GM21576 (cell line): ENCODE measurements at regions not wholly inside any gene's neighbourhood (a gene's known extent, or its start where the extent isn't known, plus 50 kb on each side); places are given as distances from the start of the nearest gene placed in this dataset.

Experiments used
- ATAC-seq: cut with Tn5 transposase; IDR thresholded peaks from one replicate; pipeline ENCODE4 v1.9.1; 2021; ENCODE audit warnings: mild to moderate bottlenecking, moderate library complexity; ENCODE audit not compliant: unreplicated experiment

DNA sequence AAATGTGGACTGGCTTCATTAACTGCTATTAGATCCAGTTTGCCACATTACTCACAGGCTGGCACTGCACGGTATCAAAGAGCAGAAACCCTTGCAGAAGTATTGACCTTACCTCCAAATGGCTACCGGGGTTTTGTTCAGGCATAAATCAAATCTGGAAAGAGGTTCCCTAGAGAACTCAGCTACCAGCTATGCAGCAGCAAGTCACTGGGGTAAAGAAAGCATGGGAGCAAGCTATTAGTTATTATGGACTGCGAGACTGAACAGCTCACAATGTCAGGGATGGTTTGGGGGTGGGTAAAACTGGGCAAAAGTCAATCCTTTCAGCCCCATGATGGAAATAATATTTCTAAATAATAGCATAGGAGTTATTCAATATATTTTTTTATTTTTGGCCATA lies 128.1 kb downstream of the FANCF start:
- no peak for ATAC-seq

DNA sequence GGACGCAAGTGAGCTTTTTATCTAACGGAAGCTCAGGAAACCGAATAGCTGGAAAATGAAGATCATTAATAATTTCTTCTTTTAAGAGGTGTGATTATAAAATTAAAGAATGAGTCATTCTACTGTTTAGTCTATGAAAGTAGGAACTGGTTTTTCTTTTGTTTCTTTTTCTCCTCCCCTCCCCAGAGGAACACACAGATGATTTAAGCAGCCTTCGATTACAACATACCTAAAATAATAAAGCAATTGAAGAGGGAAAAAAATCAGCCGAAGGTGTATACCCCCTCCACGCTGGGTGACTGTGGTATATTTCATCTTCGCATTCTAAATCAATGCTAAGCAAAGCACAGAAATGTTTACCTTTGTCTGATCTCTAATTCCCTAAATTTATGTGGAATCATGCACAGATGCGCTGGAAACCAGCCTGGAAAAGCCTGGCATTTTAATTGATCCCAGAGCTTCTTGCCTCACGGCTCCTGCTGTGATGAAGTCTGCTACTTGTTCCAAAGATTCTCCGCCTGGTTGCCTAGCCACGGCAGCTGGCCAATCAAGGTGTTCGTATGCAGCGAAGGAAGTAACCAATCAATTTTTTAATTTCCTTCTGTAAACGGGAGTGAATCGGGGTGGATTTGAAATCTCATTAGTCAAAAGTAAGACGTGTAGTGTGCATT lies 133.9 kb downstream of the FANCF start:
- no peak for ATAC-seq

DNA sequence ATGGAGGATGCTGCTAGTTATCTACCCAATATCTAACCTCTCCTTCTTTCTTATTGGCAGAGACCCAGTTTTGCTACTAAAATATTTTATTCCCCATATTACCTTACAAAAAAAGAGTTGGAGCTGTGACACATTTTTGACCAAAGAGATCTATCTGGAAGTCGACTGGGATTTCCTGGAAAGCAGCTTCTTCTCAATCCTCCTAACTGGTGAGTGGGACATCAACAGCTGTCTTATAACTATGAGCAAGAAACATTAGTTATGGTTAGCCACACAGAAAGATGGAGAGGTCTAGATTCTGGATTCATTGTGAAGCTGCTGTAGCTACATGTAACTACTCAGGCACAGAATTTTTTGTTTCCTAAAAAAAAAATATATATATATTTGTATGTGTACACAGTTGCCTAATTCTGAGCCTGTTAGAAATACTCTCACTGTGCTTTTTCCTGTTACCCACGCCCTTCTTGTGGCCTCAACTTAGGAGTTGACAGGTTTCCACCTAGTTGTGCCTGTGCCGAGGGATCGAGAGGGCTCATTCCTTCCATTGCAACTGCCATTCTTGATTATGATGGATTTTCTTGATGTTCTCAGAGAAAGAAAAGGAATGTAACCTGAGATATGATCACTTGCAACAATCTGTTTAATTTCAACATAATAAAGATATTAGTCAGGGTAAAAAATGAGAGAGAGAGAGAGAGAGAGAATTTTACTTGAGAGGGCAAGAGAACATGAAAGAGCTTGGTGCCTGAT lies 142.0 kb downstream of the SLC17A6 start:
- no peak for ATAC-seq

DNA sequence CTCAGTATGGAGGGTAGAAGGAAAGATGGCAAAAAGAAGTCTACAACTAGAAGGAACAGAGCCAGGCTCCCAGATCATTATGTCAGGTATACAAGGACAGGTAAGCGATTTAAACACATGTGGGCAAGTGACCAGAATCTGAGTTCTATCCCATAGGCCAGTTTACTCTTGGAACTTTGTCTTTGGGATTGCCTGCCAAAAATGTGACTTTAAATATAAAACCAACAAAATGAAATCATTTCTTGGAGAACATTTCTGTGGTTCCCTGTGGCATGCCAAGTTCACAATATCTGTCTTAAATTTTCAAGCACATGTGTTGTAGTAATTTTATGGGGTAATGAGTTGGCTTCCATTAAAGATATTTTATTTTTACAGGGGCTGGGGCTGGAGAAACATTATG lies 141.0 kb downstream of the SLC17A6 start:
- ATAC-seq = no peak

DNA sequence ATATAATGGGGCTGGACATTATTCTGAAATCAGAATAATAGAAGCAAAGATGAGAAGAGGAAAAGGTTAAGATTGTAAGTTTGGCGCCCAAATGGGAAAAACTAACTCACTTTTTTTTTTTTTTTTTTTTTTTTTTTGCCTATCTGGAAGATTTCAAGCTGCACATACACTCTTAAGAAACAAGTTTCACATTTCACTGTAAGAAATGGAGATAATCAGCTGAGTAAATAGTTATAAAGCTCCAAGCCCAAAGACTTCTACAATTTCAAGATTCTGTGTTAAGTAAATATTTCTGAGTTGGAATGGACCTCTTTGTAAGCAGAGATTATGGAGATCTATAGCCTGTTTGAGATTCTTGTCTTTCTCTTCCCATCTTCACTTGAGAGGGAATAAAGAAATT lies 140.0 kb downstream of the SLC17A6 start:
- no peak for ATAC-seq

DNA sequence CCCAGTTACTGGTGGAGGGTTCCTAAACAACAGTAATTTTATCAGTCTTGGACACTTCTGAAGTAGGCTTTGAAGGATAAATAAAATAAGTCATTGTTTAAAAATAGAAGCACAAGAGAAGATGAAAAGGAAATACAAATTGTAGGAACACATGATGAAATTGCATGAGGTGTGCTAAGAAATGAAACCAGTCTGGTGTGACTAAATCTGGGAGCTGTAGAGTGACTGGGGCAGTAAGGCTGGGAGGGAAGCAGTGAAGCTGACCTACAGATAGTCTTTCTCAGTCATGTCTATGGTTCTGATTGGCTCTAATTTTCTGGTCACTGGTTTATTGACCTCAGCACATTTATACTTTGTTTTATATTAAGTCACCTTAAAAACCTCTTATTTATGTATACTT lies 139.1 kb downstream of the SLC17A6 start:
- ATAC-seq = no peak

DNA sequence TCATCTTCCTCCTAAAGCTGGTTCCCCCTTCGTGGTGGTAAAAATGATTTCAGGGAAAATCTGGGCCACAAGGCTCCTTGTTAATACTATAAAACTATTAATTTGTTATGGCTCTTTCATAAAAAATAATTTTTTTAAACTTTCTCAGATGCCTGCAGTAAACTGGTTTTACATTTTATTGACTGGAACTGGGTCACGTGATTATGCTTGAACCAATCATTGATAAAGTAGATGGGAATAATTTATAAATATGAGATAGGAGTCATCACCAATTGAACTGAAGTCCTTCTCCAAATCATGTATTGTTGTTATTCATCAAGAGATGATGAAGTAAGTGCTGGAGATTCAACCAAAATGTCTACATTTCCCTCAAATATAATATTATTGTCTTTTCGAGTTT lies 138.4 kb downstream of the SLC17A6 start:
- ATAC-seq = no peak

DNA sequence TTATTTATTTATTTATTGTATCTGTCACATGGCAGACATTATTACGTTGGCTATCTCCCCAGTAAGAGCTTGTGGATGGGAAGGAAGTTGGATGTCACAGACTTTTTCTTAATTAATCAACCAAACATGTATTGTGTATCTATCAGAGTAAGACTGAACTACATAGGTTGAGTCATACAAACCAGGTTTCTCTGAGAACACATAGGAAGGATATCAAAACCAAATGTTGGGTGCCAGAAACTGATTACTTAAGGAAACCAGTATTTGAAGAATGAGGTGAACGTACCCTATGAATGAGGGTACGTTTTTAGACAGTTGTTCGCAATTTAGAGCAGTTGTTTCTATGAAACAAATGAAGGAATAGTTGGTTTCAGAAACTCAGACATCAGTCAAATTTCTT lies 136.4 kb downstream of the SLC17A6 start:
- no peak for ATAC-seq

DNA sequence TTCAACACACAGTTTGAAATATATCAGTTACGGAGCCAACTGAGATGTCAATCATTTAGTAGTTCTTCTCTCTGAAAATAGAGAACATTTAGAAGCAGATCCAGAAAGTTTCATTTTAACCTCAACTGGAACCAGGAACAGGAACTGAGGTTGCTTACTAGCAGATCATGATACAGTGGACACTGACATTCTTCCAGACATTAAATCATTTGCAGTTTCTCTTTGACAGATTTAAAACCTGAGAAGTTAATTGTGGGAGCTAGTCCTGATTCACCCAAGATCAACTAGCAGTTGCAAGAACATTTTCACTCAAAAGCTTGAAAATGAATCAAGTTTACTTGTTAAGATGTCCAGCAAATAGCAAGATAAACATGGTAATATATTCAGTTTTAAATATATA lies 135.4 kb downstream of the SLC17A6 start:
- no peak for ATAC-seq

DNA sequence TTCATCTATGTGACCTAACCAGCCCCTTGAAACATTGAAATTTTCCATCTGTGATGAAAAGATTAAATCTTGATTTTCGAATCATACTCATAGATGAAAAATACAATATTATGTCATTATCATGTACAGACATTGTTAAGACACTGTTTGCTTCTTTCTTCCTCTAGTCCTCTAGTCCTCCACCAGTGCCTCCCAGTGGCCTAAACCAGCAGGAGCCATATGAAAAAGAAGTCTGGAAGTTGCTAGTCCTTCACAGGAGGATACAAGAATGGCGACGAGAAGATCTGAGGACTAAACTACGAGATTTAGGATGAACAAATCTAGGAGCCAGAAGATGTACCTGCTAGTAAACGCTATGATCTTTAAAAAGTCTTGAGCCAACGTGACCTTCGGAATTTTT lies 134.1 kb downstream of the SLC17A6 start:
- no peak for ATAC-seq

DNA sequence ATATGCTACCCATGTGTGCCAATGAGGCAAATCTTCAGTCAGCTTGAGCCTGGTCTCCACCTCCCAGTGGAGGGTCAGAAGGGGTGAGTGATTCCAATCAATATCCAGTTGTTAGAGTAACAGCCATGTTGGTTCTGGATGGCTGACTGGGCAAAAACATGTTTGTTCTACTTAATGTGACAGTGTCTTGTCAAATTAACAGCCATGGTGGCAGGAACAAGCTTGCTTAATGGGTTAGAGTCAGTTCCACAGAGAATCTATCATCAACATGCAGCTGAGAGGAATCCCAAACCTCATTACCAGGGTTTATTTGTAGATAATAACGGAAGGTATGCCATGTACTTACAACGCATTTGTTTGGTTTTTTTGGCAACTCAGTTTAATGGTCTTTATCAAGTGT lies 133.2 kb downstream of the SLC17A6 start:
- ATAC-seq = no peak

DNA sequence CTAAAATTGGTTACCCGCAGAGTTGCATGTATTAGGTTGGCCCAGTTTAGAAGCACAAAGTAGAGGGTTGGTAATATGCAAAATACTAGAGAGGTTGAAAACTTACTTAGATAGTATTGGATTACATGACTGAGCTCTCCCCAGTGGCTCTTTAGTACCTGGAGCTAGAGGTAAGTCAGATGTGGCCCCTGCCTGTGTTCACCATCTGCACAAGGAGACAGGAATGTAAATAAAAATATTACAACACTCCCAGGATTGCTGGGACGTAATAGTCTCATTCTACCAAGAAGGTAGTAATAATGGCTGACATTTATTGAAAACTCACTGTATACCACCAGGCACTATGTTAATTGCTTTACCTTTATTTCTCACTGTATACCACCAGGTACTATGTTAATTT lies 129.6 kb downstream of the SLC17A6 start:
- no peak for ATAC-seq

DNA sequence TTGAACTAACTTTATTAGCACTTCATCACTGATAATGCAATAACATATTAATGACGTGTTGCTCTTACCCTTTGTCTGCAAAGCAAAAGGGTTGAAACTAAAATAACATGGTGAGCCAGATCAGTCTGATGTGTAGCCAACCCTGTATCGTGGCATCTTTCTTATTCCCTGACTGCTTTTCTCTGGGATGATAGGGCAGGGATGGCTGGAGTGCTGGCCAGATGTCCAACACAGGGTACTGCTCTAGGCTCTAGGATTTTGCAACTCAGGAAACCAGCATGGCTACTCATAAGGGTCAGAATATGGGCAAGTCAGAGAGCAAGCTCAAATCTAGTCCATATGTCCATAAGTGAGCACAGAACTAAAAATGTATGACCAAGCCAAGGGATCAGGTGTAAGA lies 129.1 kb downstream of the SLC17A6 start:
- ATAC-seq = no peak

DNA sequence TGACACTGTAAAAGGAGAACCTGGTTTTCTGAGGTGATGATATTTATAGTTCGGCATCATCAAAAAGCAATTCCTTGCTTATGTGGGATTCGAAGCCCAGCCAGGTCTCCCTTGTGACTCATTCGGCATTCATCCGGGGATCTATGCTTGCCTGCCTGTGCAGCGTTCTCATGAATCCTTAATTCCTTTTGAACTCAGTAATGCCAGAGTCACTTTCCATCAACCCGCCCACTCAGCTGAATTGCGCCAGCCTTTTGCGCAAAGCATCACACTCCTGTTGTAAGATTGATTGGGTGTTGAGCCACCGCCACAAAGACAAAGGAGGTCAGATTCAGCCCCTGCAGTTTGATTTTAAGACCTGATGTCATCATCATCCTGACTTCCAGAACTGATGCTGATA lies 128.6 kb downstream of the SLC17A6 start:
- ATAC-seq = no peak

DNA sequence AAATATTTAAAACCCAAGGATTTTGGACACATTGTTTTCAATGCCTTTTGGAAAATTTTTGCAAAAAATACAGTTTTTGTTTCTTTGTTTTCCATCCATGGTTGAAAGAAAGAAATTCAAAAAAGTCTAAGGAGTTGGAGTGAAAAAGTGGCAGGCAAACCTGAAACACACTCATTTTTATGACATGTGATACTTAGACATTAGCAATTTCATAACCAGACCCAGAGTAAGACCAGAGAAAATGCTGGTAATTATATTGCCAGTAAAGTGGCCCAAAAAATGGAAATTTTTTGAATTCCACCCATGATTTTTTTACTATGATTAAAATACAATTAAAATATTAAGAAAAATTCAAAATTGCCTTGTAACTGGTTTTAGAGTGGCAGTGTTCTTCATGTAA lies 128.2 kb downstream of the SLC17A6 start:
- no peak for ATAC-seq

DNA sequence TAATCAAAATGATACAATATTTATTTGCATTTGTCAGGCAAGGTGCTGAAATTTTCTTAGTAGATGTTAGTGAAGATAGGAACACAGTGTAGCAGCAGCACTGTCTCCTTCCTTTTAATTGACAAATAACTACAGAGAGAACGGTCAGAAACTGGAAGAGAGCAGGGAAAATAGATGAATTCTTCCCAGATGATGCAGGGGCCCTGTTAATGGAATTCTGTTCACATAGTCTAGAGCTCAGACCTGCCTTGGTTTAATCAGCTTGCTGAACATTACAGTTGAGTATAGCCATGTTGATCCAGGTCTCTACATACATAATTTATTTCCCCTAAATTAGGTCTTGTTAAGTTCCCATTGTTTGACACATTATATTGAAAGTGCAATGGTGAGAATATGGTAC lies 127.4 kb downstream of the SLC17A6 start:
- no peak for ATAC-seq

DNA sequence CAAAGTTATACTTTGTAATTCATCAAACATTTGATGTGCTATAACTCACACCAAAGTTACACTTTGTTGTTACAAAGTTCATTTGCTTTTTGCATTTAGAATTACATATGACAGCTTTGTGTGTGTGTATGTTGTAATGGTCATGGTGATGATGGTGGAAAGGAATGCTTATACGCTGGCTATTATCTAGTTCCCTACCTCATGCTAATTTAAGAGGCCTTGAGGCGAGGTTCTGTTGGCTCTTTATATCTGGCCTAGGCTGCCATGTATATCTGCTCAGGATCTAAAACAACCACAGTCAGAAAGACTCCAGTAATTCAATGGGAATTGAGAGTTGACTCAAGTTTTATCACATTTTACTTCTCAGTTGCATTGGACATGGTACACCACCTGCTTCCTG lies 123.4 kb downstream of the SLC17A6 start:
- ATAC-seq = no peak

DNA sequence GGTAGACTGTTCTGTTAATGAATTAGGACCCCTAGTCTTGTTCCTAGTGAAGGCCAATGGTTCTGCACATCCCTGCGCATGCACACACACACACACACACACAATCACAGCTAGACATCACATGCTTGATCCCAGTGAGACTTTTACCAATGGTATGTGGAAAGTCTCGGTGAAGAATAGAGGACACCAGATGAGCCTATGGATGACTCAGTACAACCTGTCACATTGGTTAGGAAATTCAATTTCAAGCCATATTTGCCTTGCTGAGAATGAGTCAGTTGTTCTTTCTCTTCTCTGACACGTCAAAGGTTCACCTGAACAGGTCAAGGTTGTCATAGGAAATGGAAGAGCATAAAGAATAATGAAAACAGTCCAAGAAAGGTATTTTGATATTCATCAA lies 122.0 kb downstream of the SLC17A6 start:
- no peak for ATAC-seq

DNA sequence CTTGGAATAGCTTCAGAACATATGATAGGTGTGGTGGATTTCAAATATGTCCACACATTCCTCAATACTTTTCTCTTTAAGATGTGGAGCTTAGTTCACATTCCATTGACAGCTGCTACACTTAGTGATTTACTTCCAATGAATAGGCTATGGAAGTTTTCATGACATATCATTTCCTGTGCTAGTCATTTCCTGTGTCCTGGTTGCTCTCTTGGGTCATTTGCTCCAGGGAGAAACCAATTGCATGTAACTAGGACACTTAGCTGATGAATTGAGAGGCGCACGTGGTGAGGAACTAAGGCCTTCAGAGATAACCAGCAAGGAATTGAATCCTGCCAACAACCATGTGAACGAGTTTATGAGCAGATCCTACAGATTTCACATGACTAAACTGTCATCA lies 120.9 kb downstream of the SLC17A6 start:
- no peak for ATAC-seq

DNA sequence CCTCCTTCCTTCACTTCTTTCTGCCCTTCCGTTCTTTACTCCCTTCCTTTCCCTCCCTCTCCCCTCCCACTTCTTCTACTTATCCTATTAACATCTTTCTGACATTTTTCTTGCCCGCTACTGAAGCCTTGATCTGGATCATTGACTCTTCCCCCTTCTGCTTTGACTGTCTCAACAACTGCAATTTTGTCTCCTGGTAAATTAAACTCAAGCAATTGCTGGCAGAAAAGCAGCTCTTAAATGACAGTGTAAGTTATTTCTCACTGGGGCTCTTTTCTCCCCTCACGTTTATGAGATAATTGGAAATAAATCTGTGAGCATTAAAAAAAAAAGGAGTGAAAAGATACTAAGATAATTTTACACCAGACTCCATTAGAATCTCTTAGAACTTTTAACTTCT lies 120.0 kb downstream of the SLC17A6 start:
- ATAC-seq = no peak

DNA sequence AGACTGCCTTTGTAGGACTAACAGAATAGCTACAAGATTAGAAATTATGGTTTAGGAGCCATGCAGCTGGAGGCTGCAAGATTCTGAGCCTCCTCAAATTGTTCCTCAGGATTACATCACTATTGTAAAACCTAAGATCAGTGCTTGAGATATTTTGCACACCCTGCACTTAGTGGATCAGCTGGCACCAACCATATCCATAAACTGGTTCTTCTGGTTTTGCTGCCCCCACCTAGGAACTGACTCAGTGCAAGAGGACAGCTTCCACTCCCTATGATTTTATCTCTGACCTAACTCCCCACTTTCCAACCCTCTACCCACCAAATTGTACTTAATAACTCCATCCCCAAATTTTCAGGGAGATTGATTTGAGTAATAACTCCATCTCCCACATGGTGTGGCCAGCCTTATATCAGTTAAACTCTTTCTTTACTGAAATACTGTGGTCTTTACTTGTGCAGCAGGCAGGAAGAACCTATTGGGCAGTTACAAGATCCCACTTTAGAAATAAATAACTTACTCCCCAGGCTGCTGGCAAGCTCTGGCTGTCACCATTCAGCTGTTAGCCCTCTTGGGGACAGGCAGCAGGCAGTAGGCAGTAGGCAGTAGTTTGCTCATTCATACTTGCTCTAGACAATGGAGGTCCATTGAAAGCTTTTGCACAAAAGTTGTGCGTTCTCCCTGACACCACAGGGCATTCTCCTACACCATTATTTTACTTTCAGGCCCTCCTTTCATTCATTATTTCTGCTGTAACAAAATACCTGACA lies 119.0 kb downstream of the SLC17A6 start:
- ATAC-seq = no peak

DNA sequence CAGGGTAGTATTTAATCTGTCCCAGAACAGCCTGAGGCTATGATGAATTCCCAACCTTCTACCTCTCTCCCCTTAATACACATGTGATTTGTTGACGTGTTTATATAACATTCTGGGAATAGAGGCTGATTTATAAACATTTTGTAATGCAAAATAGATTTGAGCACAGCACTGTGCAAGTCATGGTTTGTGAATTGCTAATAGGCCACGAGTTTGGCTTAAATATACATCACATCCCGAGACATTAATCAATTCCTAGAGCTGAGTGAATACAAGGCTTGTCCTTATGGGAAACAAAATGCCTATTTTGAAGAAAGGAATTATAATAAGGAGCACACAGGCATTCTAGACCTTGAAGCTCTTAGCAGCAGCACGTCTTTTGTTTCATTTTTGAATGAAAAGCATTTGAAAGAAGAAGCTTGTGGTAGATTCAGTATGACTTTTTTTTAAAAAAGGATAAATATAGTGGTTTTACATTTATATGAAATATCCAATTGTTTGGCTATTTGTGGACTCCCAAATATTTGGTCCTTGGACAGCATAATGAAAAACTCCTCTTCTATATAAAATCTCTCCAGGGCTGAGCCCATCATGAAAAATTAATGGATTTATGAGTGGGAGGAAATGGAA lies 116.4 kb downstream of the SLC17A6 start:
- ATAC-seq = no peak
